ENCODE measurements at regions not wholly inside any gene's neighbourhood (a gene's known extent, or its start where the extent isn't known, plus 50 kb on each side); places are given as distances from the start of the nearest gene placed in this dataset.
A peak's percentile ranks its signal among the peaks of the same experiment; 100 is the strongest.
"Not testable (repeated sequence)": the region's sequence is repeated elsewhere in the genome, so short reads cannot be mapped to it uniquely, and the experiment has no call there.

- Histone ChIP-seq H3K9me3 (no peaks in the 10 kb centered on the region), H3K4me3 (no peak overlapping the region), H3K27ac (no peak overlapping the region), H3K36me3 (no peaks in the 10 kb centered on the region), H3K27me3 (no peaks in the 10 kb centered on the region), H3K4me1 (no peaks in the 10 kb centered on the region)
- WGBS (ENCODE audit: insufficient coverage, low coverage, low lambda C conversion rate, missing lambda C conversion rate): 37% methylated on average over 4 of the region's 6 CpGs
- no peak for ATAC-seq
- TF ChIP-seq POLR2A (IDR thresholded peaks at IDR 0.05): no peak
- TF ChIP-seq CTCF (IDR thresholded peaks at IDR 0.05): no peak
- intact Hi-C loops (cut with DNase I): no loop called here
- no peak for DNase-seq
Measured at GRCh38 chr10:30694518-30695228, 65.1 kb upstream of the LYZL2 start.

DNA sequence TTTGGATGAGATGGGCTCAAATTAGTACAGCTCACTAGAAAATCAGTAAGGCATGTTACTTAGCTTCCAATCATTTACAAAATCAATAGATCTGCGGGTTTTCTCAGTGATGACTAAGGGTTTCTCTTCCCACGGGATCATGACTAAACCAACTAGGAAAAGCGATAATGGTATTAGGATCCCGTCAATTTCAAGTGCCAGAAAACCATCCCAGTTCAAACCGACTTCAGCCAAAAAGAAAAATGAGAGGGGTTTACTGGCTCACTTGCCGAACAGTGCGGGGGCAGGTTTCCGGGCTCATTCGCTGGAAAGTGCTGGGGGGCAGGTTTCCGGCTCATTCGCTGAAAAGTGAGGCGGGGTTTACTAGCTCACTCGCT is 62.1 kb upstream of the LYZL2 start:
- no peak for TF ChIP-seq CTCF (IDR thresholded peaks at IDR 0.05)
- no peak for TF ChIP-seq POLR2A (IDR thresholded peaks at IDR 0.05)
- no peaks in the 10 kb centered on the region for H3K9me3 ChIP-seq
- H3K4me1 ChIP-seq: no peaks in the 10 kb centered on the region
- no peak overlapping the region for H3K4me3 ChIP-seq
- H3K27ac ChIP-seq: no peak overlapping the region
- ATAC-seq: no peak
- DNase-seq: no peak
- intact Hi-C loops (cut with DNase I): no loop called here
- no peaks in the 10 kb centered on the region for H3K27me3 ChIP-seq
- 82% methylated on average over 9 of the region's 13 CpGs for WGBS (ENCODE audit: insufficient coverage, low coverage, low lambda C conversion rate, missing lambda C conversion rate)
- no peaks in the 10 kb centered on the region for H3K36me3 ChIP-seq

GRCh38 chr10:30690948-30691638 is 61.5 kb upstream of the LYZL2 start:
- DNase-seq; H3K36me3 ChIP-seq; H3K27me3 ChIP-seq; H3K9me3 ChIP-seq; H3K27ac ChIP-seq; ATAC-seq; H3K4me3 ChIP-seq; H3K4me1 ChIP-seq; intact Hi-C loops (cut with DNase I): not testable (repeated sequence)
- WGBS (ENCODE audit: insufficient coverage, low coverage, low lambda C conversion rate, missing lambda C conversion rate): 71% methylated on average over 22 of the region's 24 CpGs

DNA sequence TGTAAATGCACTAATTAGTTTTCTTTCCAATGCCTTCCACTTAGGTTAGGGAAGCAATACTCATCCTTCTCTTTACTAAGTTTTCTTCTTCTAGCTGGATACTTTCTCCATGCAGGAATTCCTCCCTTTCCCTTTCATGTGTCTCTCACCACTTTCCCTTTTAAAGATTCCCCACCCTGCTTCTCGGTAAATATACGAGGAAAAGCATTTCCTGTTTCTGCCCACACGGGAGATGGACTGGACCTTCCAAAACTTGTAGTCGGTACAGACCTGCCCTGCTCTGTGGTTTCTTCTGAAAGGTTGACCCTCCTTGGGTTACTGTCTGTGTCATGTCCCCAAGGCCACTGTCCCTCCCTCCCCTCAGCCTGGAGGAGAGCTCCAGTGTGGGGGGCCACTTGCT is 58.9 kb upstream of the LYZL2 start:
- Histone ChIP-seq H3K4me1 (no peaks in the 10 kb centered on the region), H3K9me3 (no peaks in the 10 kb centered on the region), H3K36me3 (no peaks in the 10 kb centered on the region), H3K27me3 (no peaks in the 10 kb centered on the region), H3K4me3 (no peak overlapping the region), H3K27ac (no peak overlapping the region)
- no peak for TF ChIP-seq CTCF (IDR thresholded peaks at IDR 0.05)
- TF ChIP-seq POLR2A (IDR thresholded peaks at IDR 0.05): no peak
- no peak for DNase-seq
- intact Hi-C loops (cut with DNase I): no loop called here
- WGBS (ENCODE audit: insufficient coverage, low coverage, low lambda C conversion rate, missing lambda C conversion rate): 46% methylated on average over 4 of the region's 4 CpGs
- no peak for ATAC-seq

- TF ChIP-seq CTCF (IDR thresholded peaks at IDR 0.05): peak; percentile 72 to 98 (median 92)
- no peak for TF ChIP-seq POLR2A (IDR thresholded peaks at IDR 0.05)
- Histone ChIP-seq H3K9me3 (no peaks in the 10 kb centered on the region), H3K27ac (no peak overlapping the region), H3K27me3 (no peaks in the 10 kb centered on the region), H3K36me3 (no peaks in the 10 kb centered on the region), H3K4me1 (no peaks in the 10 kb centered on the region), H3K4me3 (no peak overlapping the region)
- intact Hi-C loops (cut with DNase I): no loop called here
- 0% methylated on average over 7 of the region's 7 CpGs for WGBS (ENCODE audit: insufficient coverage, low coverage, low lambda C conversion rate, missing lambda C conversion rate)
- peak; percentile 93 to 99 (median 98) for ATAC-seq
- DNase-seq: peak; percentile 77 to 81 (median 80)
Measured at GRCh38 chr10:30687698-30688213, 58.2 kb upstream of the LYZL2 start.
